Stomach (tissue), 4 donors: ENCODE measurements at regions not wholly inside any gene's neighbourhood (a gene's known extent, or its start where the extent isn't known, plus 50 kb on each side); places are given as distances from the start of the nearest gene placed in this dataset.

Source experiments
- EP300 ChIP-seq: sonication (generic); formaldehyde crosslinking; IDR thresholded peaks from one replicate; pipeline ENCODE4 v1.6.1; 2017; ENCODE audit warnings: antibody characterized with exemption
- POLR2A ChIP-seq, 4 donors: fragments of 450-650 bp; IDR thresholded peaks; one replicate each; pipeline ENCODE4 v1.6.1; 2016; ENCODE audit warnings: antibody characterized with exemption in 4 of 4, control low read depth in 2 of 4, mild to moderate bottlenecking in 1 of 4, moderate library complexity in 1 of 4
- POLR2AphosphoS5 ChIP-seq, 3 donors: sonication (generic); formaldehyde crosslinking; IDR thresholded peaks; one replicate each; pipeline ENCODE4 v1.6.1; 2016; ENCODE audit warnings: antibody characterized with exemption in 3 of 3
- TF ChIP-seq, protein P1 (sequence below), 7 experiments: fragments of 450-650 bp in 4 of 7; fragments of 200-600 bp in 3 of 7; sonication (generic) in 3 of 7; IDR thresholded peaks; one replicate each; pipeline ENCODE4 v1.5.1; 2016 to 2019; ENCODE audit warnings: antibody characterized with exemption in 7 of 7, control low read depth in 2 of 7, mild to moderate bottlenecking in 1 of 7

DNA sequence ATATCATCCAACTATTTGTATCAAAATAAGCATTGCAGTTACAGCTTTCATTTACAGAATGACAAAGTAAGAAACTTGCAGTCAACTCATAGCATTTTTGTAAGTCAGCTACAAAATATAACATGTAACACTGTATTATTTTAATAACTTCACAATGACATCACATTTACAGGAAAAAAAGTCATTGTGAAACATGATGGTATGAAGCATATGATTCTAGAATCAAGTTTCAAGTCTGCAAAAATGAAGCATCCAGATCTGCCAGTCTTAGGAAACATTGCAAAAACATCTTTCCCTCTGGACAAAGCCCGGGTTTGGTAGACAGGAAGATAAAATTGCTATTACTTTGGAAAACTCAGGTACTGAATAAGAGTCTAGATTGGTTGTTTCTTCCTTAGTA, 263.9 kb upstream of the NT5E start:
- TF ChIP-seq, protein P1, sequence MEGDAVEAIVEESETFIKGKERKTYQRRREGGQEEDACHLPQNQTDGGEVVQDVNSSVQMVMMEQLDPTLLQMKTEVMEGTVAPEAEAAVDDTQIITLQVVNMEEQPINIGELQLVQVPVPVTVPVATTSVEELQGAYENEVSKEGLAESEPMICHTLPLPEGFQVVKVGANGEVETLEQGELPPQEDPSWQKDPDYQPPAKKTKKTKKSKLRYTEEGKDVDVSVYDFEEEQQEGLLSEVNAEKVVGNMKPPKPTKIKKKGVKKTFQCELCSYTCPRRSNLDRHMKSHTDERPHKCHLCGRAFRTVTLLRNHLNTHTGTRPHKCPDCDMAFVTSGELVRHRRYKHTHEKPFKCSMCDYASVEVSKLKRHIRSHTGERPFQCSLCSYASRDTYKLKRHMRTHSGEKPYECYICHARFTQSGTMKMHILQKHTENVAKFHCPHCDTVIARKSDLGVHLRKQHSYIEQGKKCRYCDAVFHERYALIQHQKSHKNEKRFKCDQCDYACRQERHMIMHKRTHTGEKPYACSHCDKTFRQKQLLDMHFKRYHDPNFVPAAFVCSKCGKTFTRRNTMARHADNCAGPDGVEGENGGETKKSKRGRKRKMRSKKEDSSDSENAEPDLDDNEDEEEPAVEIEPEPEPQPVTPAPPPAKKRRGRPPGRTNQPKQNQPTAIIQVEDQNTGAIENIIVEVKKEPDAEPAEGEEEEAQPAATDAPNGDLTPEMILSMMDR (IDR thresholded peaks at IDR 0.05) = no peak
- TF ChIP-seq EP300 (no peak), POLR2A (IDR thresholded peaks at IDR 0.05) (no peak), POLR2AphosphoS5 (IDR thresholded peaks at IDR 0.05) (no peak)
